Non-pigmented ciliary epithelial cell (primary cell): ENCODE measurements at regions not wholly inside any gene's neighbourhood (a gene's known extent, or its start where the extent isn't known, plus 50 kb on each side); places are given as distances from the start of the nearest gene placed in this dataset.
"Not testable (repeated sequence)": the region's sequence is repeated elsewhere in the genome, so short reads cannot be mapped to it uniquely, and the experiment has no call there.

ENCODE experiments used
- DNase-seq: peaks from one replicate; pipeline ENCODE4 v3.0.0-alpha.2; 2010; ENCODE audit warnings: low read depth

- no peak for DNase-seq
These were observed 95.6 kb downstream of the DLEU7 start for GRCh38 chr13:50747737-50748350.

GRCh38 chr13:50753221-50753620, 90.3 kb downstream of the DLEU7 start:
- not testable (repeated sequence) for DNase-seq

GRCh38 chr13:50755862-50756685, 87.4 kb downstream of the DLEU7 start:
- DNase-seq: not testable (repeated sequence)

- no peak for DNase-seq
These were observed 86.5 kb downstream of the DLEU7 start for GRCh38 chr13:50757008-50757407.

GRCh38 chr13:50758796-50759195, 84.7 kb downstream of the DLEU7 start:
- no peak for DNase-seq

GRCh38 chr13:50760751-50761150, 82.7 kb downstream of the DLEU7 start:
- DNase-seq: no peak

- DNase-seq: no peak
These were observed 82.1 kb downstream of the DLEU7 start for GRCh38 chr13:50761406-50761805.

GRCh38 chr13:50762969-50763567, 80.4 kb downstream of the DLEU7 start:
- DNase-seq: no peak

DNA sequence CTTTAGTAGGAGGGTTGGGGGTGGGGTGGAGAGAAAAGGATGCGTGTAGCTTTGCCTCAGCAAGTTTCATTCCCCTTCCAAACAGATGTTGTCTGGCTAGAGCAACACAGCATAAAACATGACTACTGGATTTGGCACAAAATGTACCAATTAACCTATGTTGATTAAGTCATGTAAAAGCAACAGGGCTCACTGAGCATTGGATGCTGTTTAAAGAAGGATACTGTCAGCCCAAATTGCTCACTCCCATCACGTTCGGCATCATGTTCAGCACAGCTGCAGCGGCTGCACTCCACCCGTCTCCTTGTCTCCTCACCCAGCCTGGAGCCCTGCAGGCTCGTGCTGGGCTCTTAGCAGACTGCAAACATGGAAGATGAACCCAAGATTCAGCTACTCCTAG, 77.5 kb downstream of the DLEU7 start:
- no peak for DNase-seq

DNA sequence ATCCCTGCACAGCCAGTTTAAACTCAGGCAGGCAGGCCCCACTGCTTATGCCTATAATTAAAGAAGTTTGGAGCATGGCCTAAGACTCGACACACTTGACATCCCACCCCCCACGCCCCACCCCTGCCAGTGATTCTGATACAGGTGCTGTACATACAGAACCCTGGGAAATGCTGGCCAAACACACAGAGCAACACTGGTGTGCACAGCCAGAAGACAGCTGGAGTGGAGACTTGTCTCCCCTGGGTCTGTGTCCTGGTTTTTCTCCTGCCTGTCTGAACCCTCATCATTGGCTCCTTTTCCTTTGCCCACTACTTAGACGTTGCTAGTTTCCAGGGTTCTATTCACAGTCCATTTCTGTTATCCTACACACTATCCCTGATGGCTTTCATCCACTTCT, 76.8 kb downstream of the DLEU7 start:
- DNase-seq: no peak

- not testable (repeated sequence) for DNase-seq
These were observed 70.6 kb downstream of the DLEU7 start for GRCh38 chr13:50772881-50773280.
